HUES48 (cell line): ENCODE measurements at regions not wholly inside any gene's neighbourhood (a gene's known extent, or its start where the extent isn't known, plus 50 kb on each side); places are given as distances from the start of the nearest gene placed in this dataset.
"Not testable (repeated sequence)": the region's sequence is repeated elsewhere in the genome, so short reads cannot be mapped to it uniquely, and the experiment has no call there.

Experiments used
- H3K27ac ChIP-seq: one replicate; pipeline ENCODE4 v1.7.0; 2013; ENCODE audit warnings: low read depth, low read length, inconsistent platforms
- H3K27me3 ChIP-seq: 2 replicates; pipeline ENCODE4 v1.6.1; 2013; ENCODE audit warnings: mild to moderate bottlenecking, low read length; ENCODE audit not compliant: control insufficient read depth, insufficient read depth
- H3K36me3 ChIP-seq: 2 replicates; pipeline ENCODE4 v1.6.1; 2013; ENCODE audit warnings: low read length; ENCODE audit not compliant: control insufficient read depth, insufficient read depth
- H3K4me1 ChIP-seq: 2 replicates; pipeline ENCODE4 v1.6.1; 2013; ENCODE audit warnings: mild to moderate bottlenecking, low read length; ENCODE audit not compliant: control insufficient read depth, insufficient read depth
- H3K4me3 ChIP-seq: 2 replicates; pipeline ENCODE4 v1.5.1; 2013; ENCODE audit warnings: mild to moderate bottlenecking, low read depth, low read length
- H3K9ac ChIP-seq: 2 replicates; pipeline ENCODE4 v1.6.1; 2013; ENCODE audit warnings: mild to moderate bottlenecking, low read depth, low read length, moderate library complexity
- H3K9me3 ChIP-seq: 2 replicates; pipeline ENCODE4 v1.6.1; 2013; ENCODE audit warnings: low read length; ENCODE audit not compliant: control insufficient read depth, insufficient read depth

DNA sequence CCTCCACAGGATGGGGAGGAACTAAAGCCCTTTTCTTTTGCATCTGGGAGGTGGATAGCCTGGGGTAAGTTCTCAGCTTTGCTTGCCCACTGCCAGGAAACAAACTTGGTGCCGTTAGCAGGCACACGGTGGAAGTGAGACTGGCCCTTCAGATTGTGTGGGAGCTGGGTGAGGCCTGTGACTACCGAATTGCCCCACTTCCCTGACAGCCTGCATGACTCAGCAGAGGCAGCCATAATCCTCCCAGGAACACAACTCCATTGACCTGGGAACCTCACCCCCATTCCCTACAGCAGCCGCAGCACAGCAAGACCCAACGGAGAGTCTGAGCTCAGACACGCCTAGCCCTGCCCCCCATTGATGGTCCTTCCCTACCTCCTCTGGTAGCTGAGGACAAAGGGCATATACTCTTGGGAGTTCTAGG, 282.6 kb downstream of the KLF13 start:
- no peaks in the 10 kb centered on the region for H3K27me3 ChIP-seq
- H3K9ac ChIP-seq: no peak overlapping the region
- no peak overlapping the region for H3K27ac ChIP-seq

DNA sequence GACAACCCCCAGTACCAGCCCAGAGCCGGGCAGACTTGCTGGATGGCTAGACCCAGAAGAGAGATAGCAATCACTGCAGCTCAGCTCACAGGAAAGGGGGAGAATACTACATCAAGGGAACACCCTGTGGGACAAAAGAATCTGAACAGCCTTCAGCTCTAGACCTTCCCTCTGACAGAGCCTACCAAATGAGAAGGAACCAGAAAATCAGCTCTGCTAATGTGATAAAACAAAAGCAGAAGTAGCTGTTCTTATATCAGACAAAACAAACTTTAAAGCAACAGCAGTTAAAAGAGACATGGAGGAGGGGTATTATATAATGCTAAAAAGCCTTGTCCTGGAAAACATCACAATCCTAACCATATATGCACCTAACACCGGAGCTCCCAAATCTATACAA, 283.3 kb downstream of the KLF13 start:
- H3K27ac ChIP-seq: no peak overlapping the region

More for the DNA sequence above, 282.6 kb downstream of the KLF13 start:
- Histone ChIP-seq H3K36me3 (no peaks in the 10 kb centered on the region), H3K4me1 (no peaks in the 10 kb centered on the region), H3K9me3 (no peaks in the 10 kb centered on the region), H3K4me3 (no peak overlapping the region)

DNA sequence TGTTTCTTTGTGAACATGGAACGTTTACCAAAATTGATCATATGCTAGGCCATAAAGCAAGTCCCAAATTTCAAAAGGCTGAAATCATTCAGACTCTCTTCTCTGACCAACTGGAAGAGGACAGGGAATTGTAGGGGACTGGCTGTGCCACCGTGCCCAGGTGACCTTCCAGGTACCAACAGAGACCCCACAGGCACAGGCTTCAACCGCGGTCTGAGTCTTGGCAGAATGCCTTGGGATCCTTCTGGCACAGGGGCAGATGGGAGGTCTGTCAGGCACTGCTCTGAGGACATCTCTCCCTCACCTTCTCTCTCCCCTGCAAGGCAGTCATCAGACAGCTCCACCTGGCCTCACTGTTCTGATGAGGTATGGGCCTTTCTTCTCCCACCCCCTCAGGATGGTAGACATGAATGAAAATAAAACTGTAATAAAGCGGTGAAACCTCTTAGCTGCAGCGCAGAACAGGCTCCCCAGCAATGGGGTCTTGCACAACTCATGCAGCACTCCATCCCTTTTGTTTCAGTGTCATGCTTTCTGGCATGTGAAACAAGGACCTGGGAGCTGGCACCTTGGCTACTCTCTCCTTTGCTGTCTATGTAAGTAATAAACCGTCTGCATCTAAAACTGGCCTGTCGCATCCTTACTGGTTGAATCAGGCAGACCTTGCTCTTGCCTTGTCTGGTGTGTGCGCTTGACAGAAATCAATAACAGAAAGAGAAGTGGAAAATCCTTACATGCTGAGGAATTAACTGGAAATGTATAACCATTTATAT, 289.2 kb downstream of the KLF13 start:
- H3K9me3 ChIP-seq: no peaks in the 10 kb centered on the region
- H3K4me3 ChIP-seq: no peak overlapping the region
- H3K27me3 ChIP-seq: no peaks in the 10 kb centered on the region
- H3K9ac ChIP-seq: no peak overlapping the region
- H3K4me1 ChIP-seq: no peaks in the 10 kb centered on the region
- H3K27ac ChIP-seq: no peak overlapping the region
- no peaks in the 10 kb centered on the region for H3K36me3 ChIP-seq

More for the DNA sequence above, 283.3 kb downstream of the KLF13 start:
- no peaks in the 10 kb centered on the region for H3K27me3 ChIP-seq
- no peak overlapping the region for H3K9ac ChIP-seq
- H3K4me3 ChIP-seq: no peak overlapping the region
- no peaks in the 10 kb centered on the region for H3K9me3 ChIP-seq
- no peaks in the 10 kb centered on the region for H3K36me3 ChIP-seq
- H3K4me1 ChIP-seq: no peaks in the 10 kb centered on the region

DNA sequence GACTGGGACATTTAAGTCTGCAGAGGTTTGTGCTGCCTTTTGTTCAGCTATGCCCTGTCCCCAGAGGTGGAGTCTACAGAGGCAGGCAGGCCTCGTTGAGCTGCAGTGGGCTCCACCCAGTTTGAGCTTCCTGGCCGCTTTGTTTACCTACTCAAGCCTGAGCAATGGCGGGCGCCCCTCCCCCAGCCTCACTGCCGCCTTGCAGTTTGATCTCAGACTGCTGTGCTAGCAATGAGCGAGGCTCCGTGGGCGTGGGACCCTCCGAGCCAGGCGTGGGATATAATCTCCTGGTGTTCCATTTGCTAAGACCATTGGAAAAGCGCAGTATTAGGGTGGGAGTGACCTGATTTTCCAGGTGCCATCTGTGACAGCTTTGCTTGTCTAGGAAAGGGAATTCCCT, 296.7 kb downstream of the KLF13 start:
- H3K9ac ChIP-seq, H3K4me3 ChIP-seq, H3K27me3 ChIP-seq, H3K27ac ChIP-seq, H3K4me1 ChIP-seq, H3K36me3 ChIP-seq, H3K9me3 ChIP-seq: not testable (repeated sequence)

DNA sequence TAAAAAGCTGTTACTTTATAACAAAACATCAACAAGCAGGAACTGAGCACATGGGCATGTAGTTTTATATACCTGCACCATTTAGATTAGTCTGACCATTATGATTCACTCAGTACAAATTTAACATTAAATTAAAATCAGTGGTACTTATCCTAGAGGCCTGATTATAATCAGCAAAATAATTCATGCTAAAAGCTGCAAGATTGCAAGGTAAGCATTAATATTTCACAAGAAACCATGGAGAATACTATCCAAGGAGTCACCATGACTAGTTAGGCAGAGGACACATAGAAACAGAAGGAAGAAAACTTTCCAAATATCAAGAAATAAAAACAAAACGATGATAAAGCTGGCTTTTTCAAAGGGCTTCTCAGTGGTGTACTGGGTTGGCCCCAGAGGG, 297.5 kb downstream of the KLF13 start:
- not testable (repeated sequence) for H3K9ac ChIP-seq, H3K36me3 ChIP-seq, H3K4me3 ChIP-seq, H3K27me3 ChIP-seq, H3K9me3 ChIP-seq, H3K4me1 ChIP-seq, H3K27ac ChIP-seq

DNA sequence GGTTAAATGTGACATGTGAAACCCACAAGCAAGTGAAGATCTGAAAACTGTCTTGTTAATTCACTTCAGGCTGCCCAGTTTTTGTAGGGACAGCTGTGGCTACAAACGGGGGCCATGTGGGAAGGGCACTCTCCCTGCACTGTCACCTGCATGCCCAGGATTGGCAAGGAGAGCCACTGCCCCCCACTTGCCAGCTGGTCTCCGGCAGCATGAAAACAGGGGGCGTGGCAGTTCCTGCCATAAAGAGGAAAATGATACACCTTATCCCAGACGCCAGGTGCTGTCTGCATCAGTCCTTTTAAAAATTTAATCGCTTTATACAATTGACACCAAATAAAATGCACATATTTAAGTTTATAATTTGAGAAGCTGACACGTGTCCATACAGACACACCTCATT, 309.1 kb downstream of the KLF13 start:
- not testable (repeated sequence) for H3K4me3 ChIP-seq, H3K4me1 ChIP-seq, H3K27me3 ChIP-seq, H3K36me3 ChIP-seq, H3K27ac ChIP-seq, H3K9ac ChIP-seq
- peaks cover 13% of the 10 kb centered on the region for H3K9me3 ChIP-seq

DNA sequence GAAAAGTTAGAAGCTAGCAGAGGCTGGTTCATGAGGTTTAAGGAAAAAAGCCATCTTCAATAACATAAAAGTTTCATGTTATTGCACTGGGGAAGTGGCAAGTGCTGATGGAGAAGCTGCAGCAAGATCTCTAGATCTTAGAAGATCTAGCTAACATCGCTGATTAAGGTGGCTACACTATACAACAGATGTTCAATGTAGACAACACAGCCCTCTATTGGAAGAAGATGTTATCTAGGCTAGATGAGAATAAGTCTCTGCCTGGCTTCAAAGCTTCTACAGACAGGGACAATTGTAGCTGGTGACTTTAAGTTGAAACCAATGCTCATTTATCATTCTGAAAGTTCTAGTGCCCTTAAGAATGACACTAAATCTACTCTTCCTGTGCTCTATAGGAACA, 310.3 kb downstream of the KLF13 start:
- not testable (repeated sequence) for H3K27me3 ChIP-seq, H3K9ac ChIP-seq, H3K27ac ChIP-seq, H3K4me3 ChIP-seq, H3K36me3 ChIP-seq, H3K4me1 ChIP-seq
- peaks cover 11% of the 10 kb centered on the region for H3K9me3 ChIP-seq

DNA sequence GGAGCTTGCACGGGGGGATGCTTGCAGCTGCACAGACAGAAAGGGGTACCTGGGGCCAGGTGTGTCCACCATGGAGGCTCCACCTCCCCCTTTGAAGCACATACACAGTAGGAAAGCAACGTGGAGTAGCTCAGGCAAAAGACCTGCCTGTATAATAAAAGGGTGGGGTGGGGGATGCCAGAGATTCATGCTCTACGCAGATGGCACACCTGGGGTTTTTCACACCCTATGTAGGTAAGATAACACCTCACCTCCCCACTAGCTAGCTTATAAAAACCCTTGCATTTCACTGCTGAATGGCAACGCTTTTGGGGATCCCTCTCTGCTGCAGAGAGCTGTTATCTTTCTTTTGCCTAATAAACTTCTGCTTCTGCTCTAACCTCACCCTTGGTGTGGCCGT, 317.3 kb downstream of the KLF13 start:
- not testable (repeated sequence) for H3K9me3 ChIP-seq, H3K4me1 ChIP-seq, H3K4me3 ChIP-seq, H3K27ac ChIP-seq, H3K9ac ChIP-seq, H3K27me3 ChIP-seq, H3K36me3 ChIP-seq

DNA sequence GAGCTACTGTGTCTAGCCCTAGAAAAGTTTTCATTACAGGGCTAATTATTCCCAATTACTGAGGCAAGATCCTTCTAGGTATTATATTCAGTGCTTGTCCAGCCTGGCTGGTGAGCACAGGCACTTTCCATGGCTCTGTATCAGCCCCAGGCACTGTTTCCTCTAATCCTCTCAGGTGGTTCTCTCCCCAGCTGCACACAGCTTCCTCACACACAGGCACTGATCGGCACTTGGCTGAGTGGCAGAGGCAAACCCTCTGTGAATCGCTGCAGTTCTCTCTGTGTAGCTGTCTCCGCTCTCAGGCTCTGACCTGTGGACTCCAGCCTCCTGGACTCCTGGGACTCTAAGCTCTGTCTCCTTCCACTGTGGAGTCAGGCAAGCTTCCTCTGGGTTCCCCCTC, 318.1 kb downstream of the KLF13 start:
- H3K9ac ChIP-seq, H3K27ac ChIP-seq, H3K4me1 ChIP-seq, H3K4me3 ChIP-seq, H3K9me3 ChIP-seq, H3K36me3 ChIP-seq, H3K27me3 ChIP-seq: not testable (repeated sequence)

DNA sequence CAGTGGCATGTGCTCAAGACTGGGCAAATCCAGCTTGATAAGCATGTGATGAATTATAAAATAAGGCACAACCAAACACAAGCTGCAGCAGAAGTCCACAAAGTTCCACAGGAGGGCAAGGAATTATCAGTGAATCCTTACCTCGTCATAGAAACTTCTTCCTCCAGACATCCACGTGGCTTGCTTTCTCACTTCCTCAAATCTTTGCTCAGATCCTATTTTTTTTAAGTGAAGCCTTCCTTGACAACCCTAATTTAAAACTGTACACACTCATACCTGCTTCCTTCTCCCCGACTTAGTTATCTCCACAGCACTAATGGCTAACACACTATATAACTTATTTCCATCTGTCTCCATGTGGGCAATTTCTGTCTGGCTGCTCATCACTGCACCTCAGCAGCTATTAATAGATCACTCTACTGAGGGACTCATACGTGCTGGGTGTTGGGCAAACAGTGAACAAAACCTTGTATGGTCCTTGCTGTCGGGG, 320.7 kb downstream of the KLF13 start:
- H3K27ac ChIP-seq, H3K4me1 ChIP-seq, H3K27me3 ChIP-seq, H3K4me3 ChIP-seq, H3K9ac ChIP-seq, H3K9me3 ChIP-seq, H3K36me3 ChIP-seq: not testable (repeated sequence)

DNA sequence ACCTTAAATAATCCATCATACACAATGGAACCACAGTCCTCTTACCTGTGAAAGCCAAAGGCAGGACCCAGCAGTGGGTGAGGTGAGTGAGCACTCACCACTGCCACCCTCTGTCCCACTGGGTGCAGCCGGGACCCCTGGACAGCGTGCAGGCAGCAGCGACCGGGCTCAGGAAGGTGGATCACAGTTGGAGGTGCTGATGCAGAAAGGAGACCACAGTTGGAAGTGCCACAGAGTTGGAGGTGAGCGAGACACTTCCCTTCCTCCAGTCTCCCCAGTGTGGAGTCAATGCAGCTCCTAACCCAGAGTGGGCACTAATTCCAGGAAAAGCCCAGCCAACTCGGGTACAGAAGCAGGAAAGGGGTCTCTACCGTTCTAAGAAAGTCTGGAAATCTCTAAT, 323.0 kb downstream of the KLF13 start:
- not testable (repeated sequence) for H3K36me3 ChIP-seq, H3K4me1 ChIP-seq, H3K4me3 ChIP-seq, H3K9ac ChIP-seq, H3K9me3 ChIP-seq, H3K27ac ChIP-seq, H3K27me3 ChIP-seq
